SK-N-MC (cell line): ENCODE measurements at regions not wholly inside any gene's neighbourhood (a gene's known extent, or its start where the extent isn't known, plus 50 kb on each side); places are given as distances from the start of the nearest gene placed in this dataset.

Source experiments
- EZH2 ChIP-seq: fragments of 200-600 bp; sonication (generic); IDR thresholded peaks from one replicate; pipeline ENCODE4 v1.6.1; 2017; ENCODE audit warnings: antibody characterized with exemption
- FOXP2 ChIP-seq: optimal IDR thresholded peaks from 2 replicates; pipeline ENCODE3; 2011; ENCODE audit warnings: mild to moderate bottlenecking, moderate library complexity; ENCODE audit not compliant: insufficient read depth; ENCODE audit errors: extremely low read length, control extremely low read depth
- POLR2AphosphoS5 ChIP-seq: IDR thresholded peaks from 2 replicates; pipeline ENCODE4 v1.6.1; 2012; ENCODE audit warnings: mild to moderate bottlenecking, low read depth, low read length, borderline replicate concordance

GRCh38 chr18:73151086-73151485, 283.3 kb upstream of the NETO1 start:
- TF ChIP-seq EZH2 (no peak), POLR2AphosphoS5 (no peak), FOXP2 (no peak)
